ENCODE measurements at regions not wholly inside any gene's neighbourhood (a gene's known extent, or its start where the extent isn't known, plus 50 kb on each side); places are given as distances from the start of the nearest gene placed in this dataset.

- no peak overlapping the region for H3K27ac Mint-ChIP-seq
- H3K79me2 ChIP-seq (ENCODE audit: insufficient read depth, low read length): no peaks in the 10 kb centered on the region
- H2BK20ac ChIP-seq (ENCODE audit: low read depth, low read length, poor library complexity, severe bottlenecking): no peak overlapping the region
- no CpG with 5 or more reads among the region's 4 CpGs for WGBS (ENCODE audit: extremely low coverage, insufficient read length, low lambda C conversion rate)
- H4K91ac ChIP-seq (ENCODE audit: insufficient read length, low read depth, low read length): no peak overlapping the region
- no peak overlapping the region for H3K9ac ChIP-seq (ENCODE audit: extremely low read depth, insufficient read length, low read length)
- H2AK5ac ChIP-seq (ENCODE audit: insufficient read length, low read length): no peak overlapping the region
- H3K23ac ChIP-seq (ENCODE audit: insufficient read length, low read depth, low read length): no peak overlapping the region
- no peak overlapping the region for H3K14ac ChIP-seq (ENCODE audit: insufficient read depth, low read length)
- H2AFZ ChIP-seq (ENCODE audit: low read length): no peak overlapping the region
- H3K27me3 Mint-ChIP-seq (ENCODE audit: low read depth): peaks cover 4% of the 10 kb centered on the region
- H3K4me3 Mint-ChIP-seq: no peak overlapping the region
- no peak for DNase-seq
- H3K4me2 ChIP-seq (ENCODE audit: insufficient read depth, insufficient read length, low read length): no peak overlapping the region
- no peak overlapping the region for H3K56ac ChIP-seq (ENCODE audit: insufficient read length, low read depth, low read length)
- no peak overlapping the region for H3K27ac ChIP-seq (ENCODE audit: insufficient read length, low read depth, low read length)
- peaks cover 20 to 21% of the 10 kb centered on the region in 2 experiments for H3K4me1 Mint-ChIP-seq
- no peak overlapping the region for H3K18ac ChIP-seq (ENCODE audit: insufficient read length, low read depth, low read length)
- H3K79me1 ChIP-seq (ENCODE audit: insufficient read depth, low read depth, low read length, poor library complexity, severe bottlenecking): no peaks in the 10 kb centered on the region
- H4K8ac ChIP-seq (replicated peaks; ENCODE audit: insufficient read length, low read depth, low read length): no peak overlapping the region
- H3K4me1 ChIP-seq (ENCODE audit: insufficient read depth, low read length): peaks cover 3% of the 10 kb centered on the region; the same call in 1 of the 2 replicates
- H3T11ph ChIP-seq (ENCODE audit: low read length): no peak overlapping the region
- H3K36me3 Mint-ChIP-seq (ENCODE audit: insufficient read depth in 1 of 3, low read depth in 3 of 3): peaks cover 0 to 3% (median under 1%) of the 10 kb centered on the region in 3 experiments; a peak in 3 of 7 replicates
- H3K4ac ChIP-seq (ENCODE audit: low read depth, low read length): no peak overlapping the region
- no peaks in the 10 kb centered on the region for H3K9me3 ChIP-seq (ENCODE audit: control insufficient read depth, low read depth, low read length)
- no peak overlapping the region for H2BK15ac ChIP-seq (ENCODE audit: low read depth, low read length)
- no peak overlapping the region for H2BK5ac ChIP-seq (ENCODE audit: insufficient read length, low read length)
- H2BK12ac ChIP-seq (ENCODE audit: insufficient read length, low read depth, low read length): no peak overlapping the region
- H2BK120ac ChIP-seq (ENCODE audit: low read depth, low read length, poor library complexity, severe bottlenecking): no peak overlapping the region
- no peaks in the 10 kb centered on the region for H3K23me2 ChIP-seq (ENCODE audit: insufficient read length, low read depth, low read length, poor library complexity, severe bottlenecking)
- H3K27me3 ChIP-seq (ENCODE audit: insufficient read depth, low read length): no peaks in the 10 kb centered on the region
- no peaks in the 10 kb centered on the region for H4K20me1 ChIP-seq (ENCODE audit: control insufficient read depth, insufficient read depth, insufficient read length)
- H3K9me3 Mint-ChIP-seq: peaks cover 5 to 6% of the 10 kb centered on the region in 2 experiments
- no peak for TF ChIP-seq CTCF (conservative IDR thresholded peaks at IDR 0.05)
- H4K5ac ChIP-seq (ENCODE audit: insufficient read length, low read depth, low read length): no peak overlapping the region
These were observed 854.1 kb upstream of the TMEM132C start for GRCh38 chr12:127412866-127413265.

All from H9 (cell line).